Activated naive CD4-positive, alpha-beta T cell treated with anti-CD3 and anti-CD28 coated beads for 36 hours (primary cell): ENCODE measurements at regions not wholly inside any gene's neighbourhood (a gene's known extent, or its start where the extent isn't known, plus 50 kb on each side); places are given as distances from the start of the nearest gene placed in this dataset.

ENCODE experiments used
- CTCF ChIA-PET: fragments of 350-600 bp; sonication (Branson Sonifier 250); formaldehyde crosslinking; loops from one replicate; lab custom pipeline; 2021; ENCODE audit warnings: antibody characterized with exemption; lab: Charles Lee
- DNase-seq: peaks from one replicate; pipeline ENCODE4 v3.0.0-alpha.2; 2020
- H3K27ac Mint-ChIP-seq: one replicate; pipeline ENCODE4 v1.8.0; 2021; ENCODE audit warnings: mild to moderate bottlenecking, mixed read lengths
- H3K27me3 Mint-ChIP-seq: one replicate; pipeline ENCODE4 v1.8.0; 2021; ENCODE audit warnings: low read depth, mixed read lengths
- H3K36me3 Mint-ChIP-seq: one replicate; pipeline ENCODE4 v1.8.0; 2021; ENCODE audit warnings: low read depth, mixed read lengths
- H3K4me1 Mint-ChIP-seq: one replicate; pipeline ENCODE4 v1.8.0; 2021; ENCODE audit warnings: low read depth, mixed read lengths
- H3K4me3 Mint-ChIP-seq: one replicate; pipeline ENCODE4 v1.8.0; 2021; ENCODE audit warnings: mild to moderate bottlenecking, moderate library complexity, mixed read lengths
- H3K9me3 Mint-ChIP-seq: one replicate; pipeline ENCODE4 v1.8.0; 2021; ENCODE audit warnings: mixed read lengths
- intact Hi-C: fragments of 100-400 bp; cut with micrococcal nuclease; formaldehyde crosslinking; loops from one replicate; pipeline ENCODE4 v1.15.1; 2023

DNA sequence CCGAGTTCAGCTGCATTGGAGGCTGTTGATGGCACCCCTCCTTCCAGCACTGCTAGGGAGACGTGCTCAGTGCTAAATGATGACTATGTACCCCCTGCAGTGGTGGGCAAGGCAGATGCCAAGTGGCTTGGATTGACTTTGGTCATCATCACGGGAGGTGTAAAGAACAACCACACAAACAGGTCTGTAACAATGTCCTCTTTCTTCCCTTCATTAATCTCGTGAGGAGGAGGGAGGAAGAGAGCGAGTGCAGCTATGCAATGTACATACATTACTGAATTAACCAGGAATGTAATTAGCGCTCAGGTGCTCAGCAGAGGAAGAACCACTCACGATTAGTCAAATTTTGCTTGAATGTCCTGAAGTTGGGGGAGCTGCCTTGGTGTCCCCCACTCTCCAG, 173.9 kb upstream of the SKOR2 start:
- intact Hi-C loops, result no loop called here
- no peak for DNase-seq
- Mint-ChIP-seq H3K36me3 (no peaks in the 10 kb centered on the region), H3K27ac (no peak overlapping the region), H3K9me3 (no peaks in the 10 kb centered on the region), H3K4me3 (no peak overlapping the region), H3K27me3 (no peaks in the 10 kb centered on the region), H3K4me1 (no peaks in the 10 kb centered on the region)
- CTCF ChIA-PET, result no interaction called here

- DNase-seq, result no peak
- CTCF ChIA-PET, result no interaction called here
- no peaks in the 10 kb centered on the region for H3K4me1 Mint-ChIP-seq
- intact Hi-C loops, result no loop called here
- H3K27ac Mint-ChIP-seq, result no peak overlapping the region
- H3K9me3 Mint-ChIP-seq, result no peaks in the 10 kb centered on the region
- no peak overlapping the region for H3K4me3 Mint-ChIP-seq
- no peaks in the 10 kb centered on the region for H3K36me3 Mint-ChIP-seq
- peaks cover 7% of the 10 kb centered on the region for H3K27me3 Mint-ChIP-seq
Observed at GRCh38 chr18:47422524-47422923, 171.1 kb upstream of the SKOR2 start.

DNA sequence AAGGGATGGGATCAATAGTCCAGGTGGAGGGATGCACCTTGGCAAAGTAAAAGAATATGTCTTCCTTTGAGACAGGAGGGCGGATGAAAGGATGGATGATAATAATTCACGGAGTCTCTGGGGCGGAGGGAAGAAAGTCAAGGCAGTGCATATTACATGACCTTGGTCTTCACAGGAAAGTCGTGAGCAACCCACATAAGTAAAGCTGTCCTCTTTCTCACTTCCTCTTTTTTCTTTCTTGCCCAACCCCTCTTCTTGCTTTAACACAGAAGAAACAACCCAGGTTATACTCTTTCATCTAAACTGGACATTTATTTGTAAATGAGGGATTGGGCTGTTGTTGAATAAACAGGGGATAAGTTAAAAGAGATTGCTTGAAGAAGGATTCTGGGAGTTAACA, 168.7 kb upstream of the SKOR2 start:
- intact Hi-C loops, result no loop called here
- Mint-ChIP-seq H3K27ac (no peak overlapping the region), H3K27me3 (peaks cover 14% of the 10 kb centered on the region), H3K36me3 (no peaks in the 10 kb centered on the region), H3K9me3 (no peaks in the 10 kb centered on the region), H3K4me3 (no peak overlapping the region), H3K4me1 (no peaks in the 10 kb centered on the region)
- DNase-seq, result no peak
- CTCF ChIA-PET, result no interaction called here

GRCh38 chr18:47418746-47419145, 167.3 kb upstream of the SKOR2 start:
- CTCF ChIA-PET, result no interaction called here
- Mint-ChIP-seq H3K4me1 (no peaks in the 10 kb centered on the region), H3K9me3 (no peaks in the 10 kb centered on the region), H3K36me3 (no peaks in the 10 kb centered on the region), H3K27ac (no peak overlapping the region), H3K4me3 (no peak overlapping the region), H3K27me3 (peaks cover 19% of the 10 kb centered on the region)
- intact Hi-C loops, result no loop called here
- DNase-seq, result no peak

DNA sequence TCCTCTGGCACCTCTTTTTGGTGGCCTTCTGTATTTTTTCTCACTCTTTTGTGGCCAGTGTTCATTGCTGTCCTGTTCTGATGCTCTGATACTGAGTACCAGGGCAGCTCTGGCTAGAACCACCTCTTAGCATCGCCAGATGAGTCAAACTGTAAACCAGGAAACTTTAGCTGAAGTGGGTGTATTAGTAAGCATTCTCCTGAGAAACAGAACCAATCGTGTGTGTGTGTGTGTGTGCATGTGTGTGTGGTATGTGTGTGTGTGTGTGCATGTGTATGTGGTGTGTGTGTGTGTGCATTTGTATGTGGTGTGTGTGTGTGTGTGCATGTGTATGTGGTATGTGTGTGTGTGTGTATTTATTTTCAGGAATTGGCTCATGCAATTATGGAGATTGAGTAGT, 166.3 kb upstream of the SKOR2 start:
- DNase-seq, result no peak
- H3K4me3 Mint-ChIP-seq, result no peak overlapping the region
- H3K4me1 Mint-ChIP-seq, result no peaks in the 10 kb centered on the region
- intact Hi-C loops, result no loop called here
- H3K36me3 Mint-ChIP-seq, result no peaks in the 10 kb centered on the region
- H3K27me3 Mint-ChIP-seq, result peaks cover 23% of the 10 kb centered on the region
- no peak overlapping the region for H3K27ac Mint-ChIP-seq
- H3K9me3 Mint-ChIP-seq, result no peaks in the 10 kb centered on the region
- CTCF ChIA-PET, result interaction anchor here (0.6 kb wide), 1 partner anchor 52 kb away, joined by 3 read pairs; no protein-coding TSS in a partner anchor

DNA sequence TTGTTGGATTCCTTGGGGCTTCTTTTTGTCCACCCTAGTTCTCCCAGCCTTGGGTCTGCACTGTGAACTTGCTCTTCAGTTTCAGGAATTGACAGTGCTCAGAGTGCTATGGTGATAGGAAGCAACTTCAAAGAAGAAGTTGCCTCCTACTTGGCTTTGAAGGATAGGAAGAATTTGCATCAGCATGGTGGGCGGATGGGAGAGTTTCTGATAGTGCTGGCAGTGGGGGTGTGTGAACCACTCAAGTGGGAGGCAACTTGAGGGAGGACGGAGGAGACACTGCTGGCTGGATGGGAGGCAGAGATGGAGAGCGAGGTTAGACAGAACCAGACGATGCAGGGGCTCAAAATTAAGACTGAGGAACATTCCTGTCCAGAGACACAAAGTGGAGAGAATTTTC, 164.4 kb upstream of the SKOR2 start:
- Mint-ChIP-seq H3K36me3 (no peaks in the 10 kb centered on the region), H3K27ac (no peak overlapping the region), H3K4me3 (no peak overlapping the region), H3K9me3 (no peaks in the 10 kb centered on the region), H3K4me1 (no peaks in the 10 kb centered on the region), H3K27me3 (peaks cover 23% of the 10 kb centered on the region)
- DNase-seq, result no peak
- intact Hi-C loops, result no loop called here
- CTCF ChIA-PET, result no interaction called here

GRCh38 chr18:47413327-47413726, 161.9 kb upstream of the SKOR2 start:
- H3K4me3 Mint-ChIP-seq, result no peak overlapping the region
- CTCF ChIA-PET, result no interaction called here

GRCh38 chr18:47412924-47413323, 161.5 kb upstream of the SKOR2 start:
- intact Hi-C loops, result no loop called here
- no peaks in the 10 kb centered on the region for H3K36me3 Mint-ChIP-seq
- H3K4me3 Mint-ChIP-seq, result no peak overlapping the region
- no peak overlapping the region for H3K27ac Mint-ChIP-seq
- no peak for DNase-seq
- peaks cover 20% of the 10 kb centered on the region for H3K27me3 Mint-ChIP-seq
- H3K4me1 Mint-ChIP-seq, result no peaks in the 10 kb centered on the region
- CTCF ChIA-PET, result no interaction called here
- no peaks in the 10 kb centered on the region for H3K9me3 Mint-ChIP-seq

More at GRCh38 chr18:47413327-47413726, 161.9 kb upstream of the SKOR2 start:
- Mint-ChIP-seq H3K36me3 (no peaks in the 10 kb centered on the region), H3K4me1 (no peaks in the 10 kb centered on the region), H3K27me3 (peaks cover 20% of the 10 kb centered on the region), H3K27ac (no peak overlapping the region), H3K9me3 (no peaks in the 10 kb centered on the region)
- no peak for DNase-seq
- intact Hi-C loops, result no loop called here

DNA sequence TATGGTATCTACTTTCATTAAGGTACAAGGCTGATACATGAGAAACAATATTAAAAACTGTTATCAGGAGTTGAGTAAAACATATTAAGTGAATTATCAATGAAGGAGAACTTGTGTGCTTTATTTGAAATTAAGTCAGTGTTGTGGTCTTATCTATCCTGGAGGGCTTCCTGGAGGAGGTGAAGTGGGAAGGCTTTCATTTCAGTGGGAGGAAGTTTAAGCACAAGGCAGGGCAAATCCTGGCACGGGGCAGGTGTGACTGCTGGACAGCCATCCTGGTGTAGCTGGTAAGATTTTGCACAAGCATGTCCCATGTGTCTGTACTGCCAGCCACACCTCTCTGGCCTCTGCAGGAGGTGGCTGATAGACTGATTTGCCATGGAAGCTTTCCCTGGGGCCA, 159.7 kb upstream of the SKOR2 start:
- no peaks in the 10 kb centered on the region for H3K36me3 Mint-ChIP-seq
- H3K4me1 Mint-ChIP-seq, result no peaks in the 10 kb centered on the region
- no peak overlapping the region for H3K27ac Mint-ChIP-seq
- intact Hi-C loops, result no loop called here
- H3K27me3 Mint-ChIP-seq, result peaks cover 13% of the 10 kb centered on the region
- H3K9me3 Mint-ChIP-seq, result no peaks in the 10 kb centered on the region
- CTCF ChIA-PET, result no interaction called here
- no peak for DNase-seq
- no peak overlapping the region for H3K4me3 Mint-ChIP-seq

GRCh38 chr18:47410139-47410538, 158.7 kb upstream of the SKOR2 start:
- H3K36me3 Mint-ChIP-seq, result no peaks in the 10 kb centered on the region
- no peaks in the 10 kb centered on the region for H3K4me1 Mint-ChIP-seq
- no peak overlapping the region for H3K27ac Mint-ChIP-seq
- CTCF ChIA-PET, result no interaction called here
- no peak overlapping the region for H3K4me3 Mint-ChIP-seq
- intact Hi-C loops, result no loop called here
- peaks cover 9% of the 10 kb centered on the region for H3K27me3 Mint-ChIP-seq
- no peaks in the 10 kb centered on the region for H3K9me3 Mint-ChIP-seq
- no peak for DNase-seq

GRCh38 chr18:47409519-47409918, 158.1 kb upstream of the SKOR2 start:
- H3K36me3 Mint-ChIP-seq, result no peaks in the 10 kb centered on the region
- CTCF ChIA-PET, result no interaction called here

DNA sequence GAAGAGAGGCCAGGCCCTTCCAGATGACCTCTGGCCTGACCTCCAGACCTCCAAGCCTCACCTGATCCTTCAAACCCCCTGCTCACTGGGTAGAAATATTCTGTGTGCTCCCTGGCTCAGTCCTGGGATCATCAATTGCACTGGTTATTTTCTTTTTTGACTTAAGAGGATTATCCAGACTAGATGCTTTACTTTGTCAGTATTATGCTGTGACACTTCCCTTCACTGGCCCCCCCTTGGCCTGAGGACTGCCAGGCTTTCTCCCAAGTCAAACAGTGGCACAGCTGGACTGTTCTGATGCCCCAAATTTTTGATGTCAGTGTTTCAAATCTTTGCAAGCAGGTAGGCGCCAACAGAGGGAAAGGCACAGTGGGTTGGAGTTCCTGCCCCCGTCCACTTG, 156.3 kb upstream of the SKOR2 start:
- intact Hi-C loops, result no loop called here
- H3K27ac Mint-ChIP-seq, result no peak overlapping the region

More at GRCh38 chr18:47409519-47409918, 158.1 kb upstream of the SKOR2 start:
- intact Hi-C loops, result no loop called here
- no peak overlapping the region for H3K4me3 Mint-ChIP-seq
- no peaks in the 10 kb centered on the region for H3K4me1 Mint-ChIP-seq
- no peaks in the 10 kb centered on the region for H3K9me3 Mint-ChIP-seq
- peaks cover 5% of the 10 kb centered on the region for H3K27me3 Mint-ChIP-seq
- H3K27ac Mint-ChIP-seq, result no peak overlapping the region
- DNase-seq, result no peak

GRCh38 chr18:47404845-47405244, 153.4 kb upstream of the SKOR2 start:
- no peak overlapping the region for H3K27ac Mint-ChIP-seq
- H3K4me1 Mint-ChIP-seq, result no peaks in the 10 kb centered on the region
- H3K27me3 Mint-ChIP-seq, result peaks cover 3% of the 10 kb centered on the region
- DNase-seq, result no peak
- H3K36me3 Mint-ChIP-seq, result no peaks in the 10 kb centered on the region
- CTCF ChIA-PET, result no interaction called here
- no peak overlapping the region for H3K4me3 Mint-ChIP-seq
- no peaks in the 10 kb centered on the region for H3K9me3 Mint-ChIP-seq
- intact Hi-C loops, result no loop called here

More for the DNA sequence above, 156.3 kb upstream of the SKOR2 start:
- Mint-ChIP-seq H3K36me3 (no peaks in the 10 kb centered on the region), H3K27me3 (peaks cover 3% of the 10 kb centered on the region), H3K9me3 (no peaks in the 10 kb centered on the region), H3K4me1 (no peaks in the 10 kb centered on the region), H3K4me3 (no peak overlapping the region)
- DNase-seq, result no peak
- CTCF ChIA-PET, result no interaction called here

- Mint-ChIP-seq H3K27ac (no peak overlapping the region), H3K4me1 (no peaks in the 10 kb centered on the region), H3K4me3 (no peak overlapping the region), H3K36me3 (no peaks in the 10 kb centered on the region), H3K27me3 (peaks cover 3% of the 10 kb centered on the region), H3K9me3 (no peaks in the 10 kb centered on the region)
- CTCF ChIA-PET, result no interaction called here
- intact Hi-C loops, result no loop called here
- no peak for DNase-seq
Observed at GRCh38 chr18:47403949-47404348, 152.5 kb upstream of the SKOR2 start.
